SK-N-MC (cell line): ENCODE measurements at regions not wholly inside any gene's neighbourhood (a gene's known extent, or its start where the extent isn't known, plus 50 kb on each side); places are given as distances from the start of the nearest gene placed in this dataset.

Source experiments
- EZH2 ChIP-seq: fragments of 200-600 bp; sonication (generic); IDR thresholded peaks from one replicate; pipeline ENCODE4 v1.6.1; 2017; ENCODE audit warnings: antibody characterized with exemption
- FOXP2 ChIP-seq: optimal IDR thresholded peaks from 2 replicates; pipeline ENCODE3; 2011; ENCODE audit warnings: mild to moderate bottlenecking, moderate library complexity; ENCODE audit not compliant: insufficient read depth; ENCODE audit errors: extremely low read length, control extremely low read depth
- POLR2AphosphoS5 ChIP-seq: IDR thresholded peaks from 2 replicates; pipeline ENCODE4 v1.6.1; 2012; ENCODE audit warnings: mild to moderate bottlenecking, low read depth, low read length, borderline replicate concordance

- TF ChIP-seq POLR2AphosphoS5 (no peak), EZH2 (no peak), FOXP2 (no peak)
Observed at GRCh38 chr5:44440186-44440585, 51.0 kb upstream of the FGF10 start.
